Motor neuron (in vitro differentiated cells): ENCODE measurements at regions not wholly inside any gene's neighbourhood (a gene's known extent, or its start where the extent isn't known, plus 50 kb on each side); places are given as distances from the start of the nearest gene placed in this dataset.
"Not testable (repeated sequence)": the region's sequence is repeated elsewhere in the genome, so short reads cannot be mapped to it uniquely, and the experiment has no call there.

Experiments used
- ATAC-seq, 8 experiments: fragments of 200-7000 bp; cut with Tn5 transposase; replicated peaks in 6 of 8; 2 replicates each; pipeline ENCODE4 v1.8.0; 2021; ENCODE audit warnings: mild to moderate bottlenecking in 8 of 8, moderate library complexity in 8 of 8
- H3K27ac ChIP-seq, 2 donors: fragments of 250-450 bp; sonication (Bioruptor Pico); 2 replicates each; pipeline ENCODE4 v1.9.0; 2021; ENCODE audit warnings: antibody characterized with exemption in 2 of 2, mild to moderate bottlenecking in 2 of 2, moderate library complexity in 1 of 2
- H3K4me1 ChIP-seq, 2 donors: fragments of 250-450 bp; sonication (Bioruptor Pico); replicated peaks in 1 of 2; 2 replicates each; pipeline ENCODE4 v1.6.1; 2021; ENCODE audit warnings: antibody characterized with exemption in 2 of 2, mild to moderate bottlenecking in 2 of 2, moderate library complexity in 1 of 2
- H3K4me3 ChIP-seq, 5 donors: fragments of 250-450 bp; sonication (Bioruptor Pico); 2 replicates each; pipeline ENCODE4 v1.9.0; 2021; ENCODE audit warnings: antibody characterized with exemption in 5 of 5, mild to moderate bottlenecking in 5 of 5, moderate library complexity in 4 of 5
- WGBS, 10 experiments: fragments of 450-650 bp; shearing (Covaris generic); methylation state at CpG; one replicate each; pipeline ENCODE4 v1.0.0; 2022; 5-methylcytosine and 5-hydroxymethylcytosine counted together
- in situ Hi-C, 9 experiments: fragments of 400-800 bp; cut with MboI; loops; one replicate each; pipeline ENCODE4 v1.15.0; 2021; ENCODE audit warnings: low sequenced_read_pairs in 9 of 9, low pct_unique_long_range_greater_than_20kb in 2 of 9; ENCODE audit not compliant: unreplicated experiment in 9 of 9

GRCh38 chr17:45554479-45554878 lies 64.0 kb upstream of the PLEKHM1 start:
- WGBS, 10 experiments: no CpG with 5 or more reads among the region's 1 CpG
- in situ Hi-C loops, ATAC-seq, H3K4me3 ChIP-seq, H3K4me1 ChIP-seq, H3K27ac ChIP-seq: not testable (repeated sequence)

GRCh38 chr17:45558821-45559220 lies 68.3 kb upstream of the PLEKHM1 start:
- ATAC-seq, in situ Hi-C loops: not testable (repeated sequence)

GRCh38 chr17:45562868-45563267 lies 72.3 kb upstream of the PLEKHM1 start:
- H3K4me1 ChIP-seq, ATAC-seq, H3K27ac ChIP-seq, in situ Hi-C loops, H3K4me3 ChIP-seq: not testable (repeated sequence)
- WGBS, 10 experiments: 70 to 80% methylated on average over 2 of the region's 4 CpGs; no CpG with 5 or more reads in 8 of the 10 experiments

More at GRCh38 chr17:45558821-45559220, 68.3 kb upstream of the PLEKHM1 start:
- not testable (repeated sequence) for H3K4me1 ChIP-seq, H3K27ac ChIP-seq, H3K4me3 ChIP-seq
- WGBS, 10 experiments: no CpG with 5 or more reads among the region's 1 CpG

DNA sequence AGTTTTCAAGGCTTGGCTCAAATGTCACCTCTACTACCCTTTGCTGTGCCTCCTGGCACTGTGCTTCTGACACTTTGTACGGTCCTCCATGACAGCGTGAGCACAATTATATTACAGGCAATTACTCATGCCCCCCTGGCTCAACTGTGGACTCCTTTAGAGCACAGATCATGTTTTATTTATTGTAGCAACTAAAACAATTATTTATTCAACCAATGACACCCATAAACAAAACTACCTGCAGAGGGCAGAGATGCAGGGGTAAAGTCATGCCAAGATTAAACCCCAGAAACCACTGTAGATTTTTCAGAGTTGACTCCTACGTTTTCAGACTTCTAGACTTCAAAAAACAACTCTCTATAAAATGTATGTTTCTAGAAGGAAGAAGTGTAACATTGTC lies 72.8 kb upstream of the PLEKHM1 start:
- H3K4me1 ChIP-seq, H3K4me3 ChIP-seq, H3K27ac ChIP-seq, in situ Hi-C loops, ATAC-seq: not testable (repeated sequence)
- WGBS, 10 experiments: 71 to 73% methylated on average over 1 to 2 of the region's 3 CpGs; no CpG with 5 or more reads in 8 of the 10 experiments

DNA sequence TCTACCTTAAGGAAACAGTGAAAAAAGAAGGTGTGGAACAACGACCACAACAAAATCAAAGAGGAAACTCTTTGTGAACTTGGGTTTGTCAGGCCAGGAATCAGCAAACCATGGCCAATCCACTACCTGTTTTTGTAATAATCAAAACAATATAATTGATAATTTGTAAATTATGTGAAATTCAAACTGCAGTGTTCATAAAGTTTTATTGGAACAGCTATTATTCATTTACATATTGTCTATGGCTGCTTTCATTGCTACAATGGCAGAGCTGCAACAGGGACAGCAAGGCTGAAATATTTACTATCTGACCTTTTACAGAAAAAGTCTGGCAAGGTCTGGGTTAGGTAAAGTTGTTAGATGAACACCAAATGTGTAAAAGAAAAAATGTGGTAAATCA lies 77.8 kb upstream of the PLEKHM1 start:
- H3K4me3 ChIP-seq, H3K4me1 ChIP-seq, in situ Hi-C loops, H3K27ac ChIP-seq, ATAC-seq: not testable (repeated sequence)
- 67 to 86% methylated on average over 1 of the region's 1 CpG; no CpG with 5 or more reads in 8 of the 10 experiments for WGBS, 10 experiments

DNA sequence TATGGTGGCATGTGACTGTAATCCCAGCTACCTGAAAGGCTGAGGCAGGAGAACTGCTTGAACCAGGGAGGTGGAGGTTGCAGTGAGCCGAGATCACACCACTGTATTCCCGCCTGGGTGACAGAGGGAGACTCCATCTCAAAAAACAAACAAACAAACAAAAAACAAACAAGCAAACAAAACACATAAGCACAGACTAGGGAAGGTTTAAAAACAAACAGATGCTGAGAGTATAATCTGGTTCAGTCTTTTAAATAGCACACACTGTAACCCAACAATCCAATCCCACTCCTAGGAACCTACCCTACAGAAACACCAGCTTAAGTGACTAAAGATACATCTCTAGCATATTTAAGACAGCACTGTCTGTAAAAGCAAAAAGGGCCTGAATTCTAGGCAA lies 82.8 kb upstream of the PLEKHM1 start:
- H3K4me1 ChIP-seq, ATAC-seq, H3K27ac ChIP-seq, in situ Hi-C loops, H3K4me3 ChIP-seq: not testable (repeated sequence)
- WGBS, 10 experiments: 100% methylated on average over 2 of the region's 2 CpGs; no CpG with 5 or more reads in 9 of the 10 experiments

DNA sequence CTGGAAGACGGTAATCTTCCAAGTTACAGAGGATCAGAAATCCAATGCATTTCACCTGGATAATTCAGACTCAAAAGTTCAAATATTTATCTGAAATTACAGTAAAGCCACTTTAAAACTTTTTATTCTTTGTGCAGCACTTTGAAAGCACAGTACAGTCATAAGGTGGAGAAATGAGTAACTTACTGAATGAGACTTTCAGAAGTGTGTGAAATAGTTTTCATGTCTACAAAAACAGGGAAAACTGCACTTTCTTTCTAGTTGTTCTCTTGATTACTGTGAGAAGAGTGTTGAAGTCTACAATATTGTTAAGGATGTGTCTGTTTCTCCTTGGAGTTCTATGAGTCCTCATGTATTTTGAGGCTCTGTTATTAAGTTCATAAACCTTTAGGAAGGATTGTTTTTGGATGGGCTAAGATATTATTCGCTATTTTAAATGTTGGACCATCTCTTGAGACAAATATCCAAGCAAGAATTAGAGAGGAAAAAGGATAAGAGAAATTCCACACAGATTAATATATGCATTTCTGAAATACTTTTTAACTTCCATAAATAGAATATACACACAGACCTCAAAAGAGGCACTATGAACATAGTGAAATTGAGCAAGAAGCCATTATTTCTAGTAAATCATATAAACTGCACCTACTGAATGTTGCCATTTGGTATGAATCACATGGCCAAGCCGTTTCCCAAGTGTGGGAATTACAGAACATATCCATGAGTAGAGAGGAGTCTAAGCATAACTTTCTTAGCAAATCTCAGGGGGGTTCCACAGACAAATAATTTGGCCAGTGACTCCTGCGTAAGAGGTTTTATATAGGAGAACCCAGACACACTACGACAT lies 83.6 kb upstream of the PLEKHM1 start:
- in situ Hi-C loops: no loop called here
- Histone ChIP-seq H3K27ac (no peak overlapping the region), H3K4me3 (no peak overlapping the region), H3K4me1 (no peaks in the 10 kb centered on the region)
- no peak for ATAC-seq
- WGBS, 10 experiments: 44 to 100% (median 80%) methylated on average over 1 to 5 of the region's 5 CpGs; no CpG with 5 or more reads in 1 of the 10 experiments

DNA sequence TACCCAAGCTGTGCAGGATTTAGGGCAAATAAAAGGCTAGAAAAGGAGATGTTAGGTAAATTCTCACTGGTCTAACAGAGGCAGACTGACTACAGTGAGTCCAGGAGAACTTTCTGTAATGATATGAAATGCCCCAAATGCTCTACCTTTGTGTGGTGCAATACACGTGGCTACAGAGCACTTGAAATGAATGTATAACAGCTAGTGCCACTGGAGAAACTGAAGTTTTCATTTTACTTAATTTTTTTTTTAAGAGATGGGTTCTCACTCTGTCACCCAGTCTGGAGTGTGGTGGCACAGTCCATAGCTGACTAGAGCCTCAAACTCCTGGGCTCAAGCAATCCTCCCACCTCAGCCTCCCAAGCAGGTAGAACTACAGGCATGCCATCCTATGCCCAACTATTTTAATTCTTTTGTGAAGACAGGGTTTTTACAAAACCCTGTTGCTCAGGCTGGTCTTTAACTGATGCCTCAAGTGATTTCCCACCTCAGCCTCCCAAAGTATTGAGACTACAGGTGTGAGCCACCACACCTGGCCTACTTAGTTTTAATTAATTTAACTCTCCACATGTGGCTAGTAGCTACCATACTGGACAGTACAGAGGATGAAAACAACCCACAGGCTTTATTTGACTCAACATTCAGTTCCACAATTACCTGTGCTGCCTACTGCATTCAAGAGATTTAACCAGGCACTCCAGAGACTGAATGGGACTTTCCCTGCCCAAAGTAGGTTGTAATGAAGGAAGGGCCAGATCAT lies 84.8 kb upstream of the PLEKHM1 start:
- WGBS, 10 experiments: 43 to 100% (median 88%) methylated on average over 1 of the region's 1 CpG; no CpG with 5 or more reads in 3 of the 10 experiments
- no peak for ATAC-seq
- H3K4me1 ChIP-seq: peaks cover 6 to 7% of the 10 kb centered on the region in 2 donors
- no peak overlapping the region for H3K4me3 ChIP-seq
- in situ Hi-C loops: loop anchor here in 2 of 9 experiments (25.0 kb wide), 1 partner anchor 687 kb away; no protein-coding TSS in a partner anchor
- H3K27ac ChIP-seq: no peak overlapping the region

DNA sequence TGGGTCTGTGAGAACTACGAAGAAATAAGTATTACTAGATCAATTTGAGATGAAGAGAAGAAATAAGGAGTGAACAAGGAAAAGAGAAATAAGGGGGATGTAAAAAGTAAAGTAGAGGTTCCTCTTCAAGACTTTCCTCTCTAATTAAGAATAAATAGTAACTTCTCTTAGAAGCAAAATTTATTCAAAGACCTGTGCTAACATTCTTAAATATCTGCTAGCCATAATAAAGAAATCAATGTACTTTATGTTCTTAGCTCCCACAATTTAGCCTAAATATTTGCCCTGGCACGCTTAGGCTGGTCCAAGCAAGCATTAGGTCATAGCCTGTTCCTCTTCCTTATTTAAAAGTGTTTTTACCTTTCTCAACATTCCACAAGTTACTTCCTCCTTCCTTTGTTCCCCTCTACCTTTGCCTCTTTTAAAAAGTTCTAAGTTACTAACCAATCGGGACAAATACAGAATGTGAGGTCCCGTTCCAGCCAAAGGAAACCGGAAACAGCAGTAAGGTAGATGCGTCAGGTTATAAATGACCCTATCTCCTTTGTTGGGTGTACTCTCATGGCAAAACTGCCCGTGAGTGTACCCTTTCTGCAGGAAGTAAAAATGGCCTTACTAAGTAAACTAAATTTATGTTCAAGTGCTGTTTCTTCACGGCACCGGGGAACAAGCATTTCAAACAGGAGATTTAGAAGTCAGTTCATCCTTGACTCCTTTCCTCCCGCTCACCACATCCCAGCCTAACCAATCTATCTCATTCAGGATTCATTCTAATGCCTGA lies 86.2 kb upstream of the PLEKHM1 start:
- not testable (repeated sequence) for ATAC-seq, H3K4me1 ChIP-seq, H3K27ac ChIP-seq, H3K4me3 ChIP-seq
- 18 to 97% (median 74%) methylated on average over 2 to 10 of the region's 10 CpGs for WGBS, 10 experiments
- in situ Hi-C loops: loop anchor here in 2 of 9 experiments (25.0 kb wide), 1 partner anchor 686 kb away; no protein-coding TSS in a partner anchor

DNA sequence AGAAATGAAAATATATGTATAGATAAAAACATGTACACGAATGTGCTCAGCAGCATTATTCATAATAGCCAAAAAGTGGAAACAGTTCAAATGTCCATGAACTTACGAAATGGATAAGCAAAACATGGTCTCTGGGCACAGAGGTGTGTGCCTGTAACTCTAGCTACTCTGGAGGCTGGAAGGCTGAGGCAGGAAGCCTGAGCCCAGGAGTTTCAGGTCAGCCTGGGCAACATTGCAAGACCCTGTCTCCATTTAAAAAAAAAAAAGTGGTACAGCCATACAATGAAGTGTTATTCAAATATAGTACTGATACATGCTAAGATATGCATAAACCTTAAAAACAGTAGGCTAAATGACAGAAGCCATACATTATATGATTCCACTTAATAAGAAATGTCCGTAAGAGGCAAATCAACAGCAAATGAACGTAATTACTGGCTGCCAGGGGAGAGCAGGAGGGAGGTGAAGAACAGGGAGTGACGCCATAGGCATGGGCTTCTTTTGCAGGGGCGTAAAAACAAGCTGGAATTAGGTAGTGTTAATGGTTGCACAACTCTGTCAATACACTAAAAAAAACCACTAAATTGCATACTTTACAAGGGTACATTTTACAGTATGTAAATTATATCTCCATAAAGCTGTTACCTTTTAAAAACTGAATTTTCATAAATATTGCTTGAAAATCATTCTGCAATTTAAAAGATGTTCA lies 87.2 kb upstream of the PLEKHM1 start:
- in situ Hi-C loops: loop anchor here in 2 of 9 experiments (25.0 kb wide), 1 partner anchor 685 kb away; no protein-coding TSS in a partner anchor
- peak in 1 of 8 experiments; percentile 71 for ATAC-seq
- 21 to 100% (median 92%) methylated on average over 3 to 6 of the region's 6 CpGs for WGBS, 10 experiments

GRCh38 chr17:45578516-45579455 lies 88.3 kb upstream of the PLEKHM1 start:
- peaks cover 12 to 13% of the 10 kb centered on the region in 2 donors for H3K4me1 ChIP-seq
- in situ Hi-C loops: loop anchor here in 2 of 9 experiments (25.0 kb wide), 1 partner anchor 684 kb away; no protein-coding TSS in a partner anchor
- no peak overlapping the region for H3K27ac ChIP-seq
- WGBS, 10 experiments: 49 to 99% (median 91%) methylated on average over 3 to 10 of the region's 10 CpGs
- H3K4me3 ChIP-seq: no peak overlapping the region
- ATAC-seq: peak in 3 of 8 experiments; percentile 13 to 20 (median 19)

More for the DNA sequence above, 87.2 kb upstream of the PLEKHM1 start:
- peaks cover 9% of the 10 kb centered on the region in 2 donors for H3K4me1 ChIP-seq
- H3K27ac ChIP-seq: no peak overlapping the region
- no peak overlapping the region for H3K4me3 ChIP-seq
